Astrocyte of the hippocampus (primary cell): ENCODE measurements at regions not wholly inside any gene's neighbourhood (a gene's known extent, or its start where the extent isn't known, plus 50 kb on each side); places are given as distances from the start of the nearest gene placed in this dataset.
"Not testable (repeated sequence)": the region's sequence is repeated elsewhere in the genome, so short reads cannot be mapped to it uniquely, and the experiment has no call there.

ENCODE experiments used
- DNase-seq: peaks from one replicate; pipeline ENCODE4 v3.0.0; 2011; ENCODE audit warnings: low read depth, low spot score

DNA sequence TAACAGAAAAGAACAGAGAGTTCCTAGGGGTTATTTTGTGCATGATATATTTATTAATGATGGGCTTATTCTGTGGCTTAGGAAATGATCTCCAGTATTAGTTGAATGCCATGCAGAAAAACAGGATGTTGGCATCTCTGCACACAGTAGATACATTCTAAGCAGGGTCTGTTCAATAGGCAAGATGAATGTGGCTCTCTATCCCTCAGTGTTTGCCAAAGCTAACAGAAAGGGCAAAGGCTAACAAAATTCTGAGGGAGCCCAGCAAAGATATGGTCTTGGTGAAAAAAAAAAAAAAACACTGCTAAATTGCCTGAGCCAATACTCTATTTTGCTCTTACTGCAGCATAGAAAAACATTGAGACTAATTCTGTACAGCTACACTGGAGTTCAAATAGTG, 1095.8 kb downstream of the UQCRFS1 start:
- DNase-seq, result no peak

DNA sequence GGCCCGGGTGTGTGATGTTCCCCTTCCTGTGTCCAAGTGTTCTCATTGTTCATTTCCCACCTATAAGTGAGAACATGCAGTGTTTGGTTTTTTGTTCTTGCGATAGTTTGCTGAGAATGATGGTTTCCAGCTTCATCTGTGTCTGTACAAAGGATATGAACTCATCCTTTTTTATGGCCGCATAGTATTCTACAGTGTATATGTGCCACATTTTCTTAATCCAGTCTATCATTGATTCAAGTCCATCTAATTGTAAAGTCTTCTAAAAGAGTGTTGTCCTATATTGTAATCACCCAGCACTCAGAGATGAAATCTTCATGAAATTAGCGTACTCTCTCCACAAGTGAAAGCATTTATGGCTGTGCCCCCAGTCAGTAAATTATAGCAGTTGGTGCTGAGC, 1096.6 kb downstream of the UQCRFS1 start:
- not testable (repeated sequence) for DNase-seq

DNA sequence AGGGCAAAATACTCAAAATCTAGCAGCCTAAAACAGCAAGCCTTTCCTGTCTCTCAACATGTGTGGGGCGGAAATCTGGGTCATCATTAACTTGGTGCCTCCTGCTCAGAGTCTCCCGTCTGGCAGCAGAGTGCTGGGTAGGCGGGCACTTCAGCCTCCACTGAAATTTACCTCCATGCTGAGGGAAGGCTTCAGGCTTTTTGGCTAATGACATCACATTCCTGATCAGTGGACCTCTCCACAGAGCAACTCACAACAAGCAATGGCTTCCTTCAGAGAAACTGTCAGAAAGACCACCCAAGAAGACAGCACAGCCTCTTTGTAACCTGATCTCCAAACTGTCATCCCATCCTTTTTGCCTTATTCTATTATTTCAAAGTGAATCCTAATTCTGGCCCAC, 1109.0 kb downstream of the UQCRFS1 start:
- DNase-seq, result no peak

DNA sequence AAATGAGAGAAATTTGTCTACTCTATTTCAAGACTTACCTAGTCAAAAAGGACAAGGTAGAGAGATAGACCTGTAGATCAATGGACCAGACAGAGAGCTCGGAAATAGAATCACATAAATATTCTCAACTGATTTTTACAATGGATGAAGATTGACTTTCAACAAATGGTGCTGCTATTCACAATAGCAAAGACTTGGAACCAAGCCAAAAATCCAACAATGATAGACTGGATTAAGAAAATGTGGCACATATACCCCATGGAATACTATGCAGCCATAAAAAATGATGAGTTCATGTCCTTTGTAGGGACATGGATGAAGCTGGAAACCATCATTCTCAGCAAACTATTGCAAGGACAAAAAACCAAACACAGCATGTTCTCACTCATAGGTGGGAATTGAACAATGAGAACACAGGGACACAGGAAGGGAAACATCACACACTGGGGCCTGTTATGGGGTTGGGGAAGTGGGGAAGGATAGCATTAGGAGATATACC, 1128.2 kb downstream of the UQCRFS1 start:
- DNase-seq, result not testable (repeated sequence)

DNA sequence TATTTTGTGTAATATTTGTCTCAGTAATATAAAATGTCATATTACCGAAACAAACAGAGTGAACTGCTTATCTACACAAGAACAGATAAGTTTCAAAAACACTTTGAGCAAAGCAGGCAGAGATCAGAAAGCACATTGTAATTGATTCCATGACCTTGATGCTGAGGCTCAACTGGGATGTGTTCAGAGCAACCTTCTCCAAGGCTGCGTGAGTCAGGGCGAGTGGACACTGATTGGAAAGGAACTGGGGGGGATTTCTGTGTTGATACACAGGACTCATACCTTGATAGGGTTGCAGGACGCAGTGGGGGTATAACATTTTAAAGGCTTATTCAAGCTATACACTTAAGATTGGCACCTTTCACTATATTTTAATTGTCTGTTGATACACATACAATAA, 1136.3 kb downstream of the UQCRFS1 start:
- no peak for DNase-seq

DNA sequence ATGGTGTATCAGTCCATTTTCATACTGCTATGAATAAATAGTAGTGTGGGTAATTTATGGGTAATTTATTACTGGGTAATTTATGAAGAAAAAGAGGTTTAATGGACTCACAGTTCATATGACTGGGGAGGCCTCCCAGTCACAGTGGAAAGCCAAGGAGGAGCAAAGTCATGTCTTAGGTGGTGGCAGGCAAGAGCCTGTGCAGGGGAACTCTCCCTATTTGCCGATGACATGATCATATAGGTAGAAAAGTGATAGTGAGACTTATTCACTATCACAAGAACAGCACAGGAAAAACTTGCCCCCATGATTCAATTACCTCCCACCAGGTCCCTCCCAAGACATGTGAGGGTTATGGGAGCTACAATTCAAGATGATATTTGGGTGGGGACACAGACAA, 1137.7 kb downstream of the UQCRFS1 start:
- no peak for DNase-seq

DNA sequence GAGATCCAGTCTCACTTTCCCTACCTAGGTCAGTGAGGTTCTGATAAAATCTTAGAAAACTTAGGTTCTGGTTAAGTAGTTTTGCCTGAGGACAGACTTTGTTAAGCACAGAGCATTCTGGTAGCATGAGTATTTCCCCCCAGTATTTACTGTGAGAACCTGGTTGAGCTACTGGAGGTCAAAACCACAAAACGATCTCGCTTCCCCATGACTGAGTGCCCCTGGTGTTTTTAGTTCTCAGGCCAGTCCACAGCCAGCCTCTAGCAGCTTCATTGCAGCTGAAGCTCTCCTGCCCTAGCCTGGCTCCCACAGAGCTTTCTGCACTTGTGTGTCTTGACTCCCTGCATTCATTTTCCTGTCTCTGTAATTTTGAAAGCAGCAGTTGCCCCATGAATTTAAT, 1138.2 kb downstream of the UQCRFS1 start:
- DNase-seq, result peak; percentile 36

DNA sequence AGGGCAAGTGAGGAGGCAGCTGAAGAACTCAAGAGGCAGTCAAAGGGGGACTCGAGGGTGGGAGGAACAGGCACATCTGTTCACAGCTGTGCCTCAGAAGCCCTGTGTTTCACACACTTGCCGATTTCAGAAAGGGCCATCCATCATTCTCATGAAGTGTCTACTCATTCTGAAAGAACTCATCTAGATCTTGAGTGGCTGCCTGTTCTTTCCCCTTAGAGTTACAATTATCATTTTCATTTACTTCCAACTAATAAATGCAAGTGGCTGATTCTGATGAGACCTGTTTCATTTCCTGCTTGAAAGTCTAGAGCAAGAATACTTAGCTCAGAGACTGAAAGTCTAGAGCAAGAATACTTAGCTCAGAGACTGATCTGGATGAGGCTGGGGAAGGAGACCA, 1145.1 kb downstream of the UQCRFS1 start:
- DNase-seq, result no peak

DNA sequence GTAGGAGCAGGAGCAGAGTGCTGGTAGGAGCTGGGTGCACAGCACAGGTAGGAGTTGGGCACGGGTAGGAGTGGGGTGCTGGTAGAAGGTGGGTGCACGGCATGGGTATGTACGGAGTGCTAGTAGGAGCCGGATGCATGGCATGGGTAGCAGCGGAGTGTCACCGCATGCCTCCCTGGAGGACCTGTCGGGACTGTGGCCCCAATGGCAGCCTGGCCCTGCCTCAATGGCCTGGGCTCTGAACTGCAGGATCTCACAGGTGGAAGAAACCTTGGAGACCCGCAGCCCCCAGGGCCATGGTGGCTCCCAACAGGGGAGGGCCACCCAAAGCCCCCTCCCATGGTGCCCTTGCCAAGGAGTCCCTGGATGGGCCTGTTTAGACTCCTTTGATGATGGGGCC, 1146.0 kb downstream of the UQCRFS1 start:
- DNase-seq, result no peak

DNA sequence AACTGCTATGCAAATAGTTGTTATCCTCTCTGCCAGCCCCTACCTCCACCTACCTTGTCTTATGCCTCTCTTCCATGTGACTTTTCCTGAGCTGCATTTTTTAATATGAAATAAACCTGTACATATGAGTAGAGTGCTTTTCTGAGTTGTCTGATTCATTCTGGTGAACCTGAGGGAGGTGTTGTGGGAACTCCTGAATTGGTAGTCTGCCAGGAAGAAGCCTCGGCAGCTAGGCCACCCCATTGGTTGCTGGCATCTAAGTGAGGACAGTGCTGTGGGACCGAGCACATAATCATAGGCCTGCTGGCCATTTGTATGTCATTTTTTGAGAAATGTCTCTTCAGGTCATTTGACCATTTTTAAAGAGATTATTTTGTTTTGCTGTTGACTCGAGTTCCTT, 1146.8 kb downstream of the UQCRFS1 start:
- no peak for DNase-seq

DNA sequence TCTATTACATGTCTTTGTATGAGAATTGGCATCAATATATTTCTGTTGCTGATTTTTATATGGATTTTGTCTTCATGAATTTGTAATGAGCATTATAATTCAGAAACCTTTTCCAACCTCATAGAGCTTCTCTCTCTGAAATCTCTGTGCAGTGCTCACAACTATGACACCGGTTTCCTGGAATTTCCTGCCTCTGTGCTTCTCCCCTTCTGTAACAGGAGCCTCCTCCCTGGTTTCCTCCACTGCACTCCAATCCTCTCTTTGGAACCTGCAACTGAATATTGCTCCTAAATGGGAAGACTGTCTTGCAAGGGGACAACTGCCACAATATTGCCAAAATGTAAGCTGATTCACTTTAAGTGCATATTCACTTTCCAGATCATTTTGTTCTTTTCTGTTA, 1147.9 kb downstream of the UQCRFS1 start:
- DNase-seq, result peak; percentile 36

DNA sequence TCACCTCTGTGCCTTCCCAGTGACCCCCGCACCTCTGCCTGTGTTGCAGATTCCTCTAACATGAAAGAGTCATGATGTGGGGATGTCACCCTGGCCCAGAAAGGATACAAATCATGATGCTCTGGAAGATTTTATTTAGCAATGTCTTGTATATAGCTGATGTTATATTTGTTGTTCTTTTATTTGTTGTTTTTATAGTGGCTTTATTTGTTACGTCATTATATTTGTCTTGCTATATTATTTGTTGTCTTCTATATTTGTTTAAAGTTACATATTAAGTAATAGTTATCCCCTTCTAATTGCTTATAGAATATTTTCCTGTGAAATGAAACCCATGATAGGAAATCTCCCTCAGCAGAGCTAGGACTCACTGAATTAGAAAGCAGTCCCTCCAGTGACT, 1149.2 kb downstream of the UQCRFS1 start:
- no peak for DNase-seq

DNA sequence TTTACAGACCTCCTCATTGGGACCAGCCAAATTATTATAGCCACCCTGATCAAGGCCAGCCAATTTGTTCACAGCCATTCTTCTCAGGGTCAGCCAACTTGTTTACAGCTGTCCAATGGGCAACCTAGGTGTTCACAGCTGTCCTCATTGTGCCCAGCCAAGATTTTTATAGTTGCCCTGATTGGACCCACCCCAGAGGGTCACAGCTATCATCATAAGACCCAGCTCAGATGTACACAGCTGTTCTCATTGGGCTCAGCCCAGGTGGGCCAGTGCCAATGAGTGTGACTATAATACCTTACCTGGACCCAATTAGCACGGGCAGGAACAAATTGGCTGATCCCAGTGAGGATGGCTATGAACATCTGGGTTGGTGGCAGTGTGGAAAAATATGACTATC, 1151.8 kb downstream of the UQCRFS1 start:
- no peak for DNase-seq

DNA sequence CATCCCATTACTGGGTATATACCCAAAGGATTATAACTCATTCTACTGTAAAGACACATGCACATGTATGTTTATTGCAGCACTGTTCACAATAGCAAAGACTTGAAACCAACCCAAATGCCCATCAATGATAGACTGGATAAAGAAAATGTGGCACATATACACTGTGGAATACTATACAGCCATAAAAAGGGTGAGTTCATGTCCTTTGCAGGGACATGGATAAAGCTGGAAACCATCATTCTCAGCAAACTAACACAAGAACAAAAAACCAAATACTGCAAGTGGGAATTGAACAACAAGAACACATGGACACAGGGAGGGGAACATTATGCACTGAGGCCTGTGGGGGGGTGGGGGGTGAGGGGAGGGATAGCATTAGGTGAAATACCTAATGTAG, 1155.9 kb downstream of the UQCRFS1 start:
- DNase-seq, result not testable (repeated sequence)

DNA sequence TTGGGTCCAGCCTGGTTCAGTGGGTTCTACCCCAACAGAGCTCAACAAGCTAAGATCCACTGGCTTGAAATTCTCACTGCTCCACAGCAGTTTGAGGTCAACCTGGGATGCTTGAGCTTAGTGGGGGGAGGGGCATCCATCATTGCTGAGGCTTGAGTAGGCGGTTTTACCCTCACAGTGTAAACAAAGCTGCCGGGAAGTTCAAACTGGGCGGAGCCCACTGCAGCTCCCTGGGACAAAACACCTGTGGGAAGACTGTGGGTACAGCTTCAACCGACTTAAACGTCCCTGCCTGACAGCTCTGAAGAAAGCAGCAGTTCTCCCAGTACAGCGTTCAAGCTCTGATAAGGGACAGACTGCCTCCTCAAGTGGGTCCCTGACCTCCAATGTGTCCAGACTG, 1161.9 kb downstream of the UQCRFS1 start:
- no peak for DNase-seq

DNA sequence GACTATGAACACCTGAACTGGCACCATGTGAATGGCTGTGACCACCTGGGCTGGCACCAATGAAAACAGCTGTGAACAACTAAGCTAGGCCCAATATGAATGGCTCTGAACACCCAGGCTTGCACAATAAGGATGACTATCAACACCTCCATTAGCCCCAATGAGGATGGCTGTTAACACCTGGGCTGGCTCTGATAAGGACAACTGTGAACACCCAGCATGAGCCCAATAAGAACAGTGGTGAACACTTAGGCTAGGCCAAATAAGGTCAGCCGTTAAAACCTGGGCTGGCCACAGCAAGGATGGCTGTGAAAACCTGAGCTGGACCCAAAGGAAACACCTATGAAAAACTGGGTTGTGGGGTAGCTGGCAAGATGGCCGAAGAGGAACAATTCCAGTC, 1163.1 kb downstream of the UQCRFS1 start:
- no peak for DNase-seq

DNA sequence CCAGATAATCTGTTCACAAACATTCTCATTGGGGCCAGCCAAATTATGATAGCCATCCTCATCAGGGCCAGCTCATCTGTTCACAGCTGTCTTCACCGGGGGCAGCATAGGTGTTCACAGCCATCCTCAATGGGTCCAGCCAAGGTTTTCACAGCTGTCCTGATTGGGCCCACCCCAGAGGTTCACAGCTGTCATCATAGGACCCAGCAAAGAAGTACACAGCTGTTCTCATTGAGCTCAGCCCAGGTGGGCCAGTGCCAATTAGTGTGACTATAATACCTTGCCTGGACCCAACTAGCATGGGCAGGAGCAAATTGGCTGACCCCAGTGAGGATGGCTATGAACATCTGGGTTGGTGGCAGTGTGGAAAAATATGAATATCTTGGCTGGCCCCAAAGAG, 1166.0 kb downstream of the UQCRFS1 start:
- DNase-seq, result no peak

DNA sequence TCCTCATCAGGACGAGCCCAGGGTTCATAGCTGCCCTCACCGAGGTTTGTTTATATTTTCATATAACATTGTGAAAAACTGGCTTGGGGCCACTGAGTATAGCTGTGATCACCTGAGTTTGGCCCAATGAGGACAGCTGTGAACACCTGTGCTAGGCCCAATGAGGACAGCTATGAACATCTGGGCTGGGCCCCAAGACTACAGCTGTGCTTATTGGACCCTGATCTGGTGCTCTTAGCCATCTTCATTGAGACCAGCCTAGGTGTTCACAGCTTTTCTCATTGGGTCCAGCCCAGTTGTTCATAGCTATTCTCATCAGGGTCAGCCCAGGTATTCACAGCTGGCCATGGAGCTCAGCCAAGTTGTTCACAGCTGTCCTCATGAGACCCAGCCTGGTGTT, 1167.3 kb downstream of the UQCRFS1 start:
- no peak for DNase-seq

DNA sequence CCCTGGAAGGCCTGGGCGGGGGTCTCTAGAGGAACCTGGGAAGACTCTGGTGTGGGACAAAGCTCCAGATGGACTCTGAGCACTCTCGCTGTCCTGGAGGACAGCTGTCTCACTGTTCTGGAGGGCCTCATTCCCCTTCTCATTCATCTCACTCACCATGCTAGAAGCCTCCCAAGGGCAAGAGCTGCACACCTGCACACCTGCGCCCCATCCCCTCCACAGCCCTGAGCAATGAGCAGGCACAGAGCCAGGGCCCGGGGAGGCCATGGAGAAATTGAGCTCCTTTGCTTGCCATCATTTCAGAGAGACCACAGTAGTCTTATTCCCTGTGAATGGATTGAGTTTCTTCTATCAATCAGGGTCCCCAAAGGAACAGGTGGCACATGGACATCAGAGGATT, 1168.5 kb downstream of the UQCRFS1 start:
- DNase-seq, result no peak

DNA sequence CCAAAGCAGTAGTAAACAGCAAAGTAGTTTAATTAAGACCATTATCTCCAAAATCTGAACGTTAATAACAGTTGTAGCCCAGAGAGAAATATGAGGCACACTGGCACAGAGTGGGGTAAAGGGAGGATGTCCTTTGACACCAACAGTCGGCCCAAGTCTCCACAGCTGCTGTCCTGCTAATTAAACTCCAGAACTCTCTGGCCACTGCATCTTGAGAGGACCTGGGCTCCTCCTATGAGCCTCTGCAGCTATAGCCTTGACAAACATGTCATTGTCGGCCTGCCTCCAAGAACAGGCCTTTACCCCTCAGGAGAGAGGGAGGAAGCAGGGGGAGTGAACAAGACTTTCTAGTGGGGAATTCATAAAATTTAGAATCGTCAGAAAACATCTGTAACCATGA, 1170.4 kb downstream of the UQCRFS1 start:
- DNase-seq, result no peak

DNA sequence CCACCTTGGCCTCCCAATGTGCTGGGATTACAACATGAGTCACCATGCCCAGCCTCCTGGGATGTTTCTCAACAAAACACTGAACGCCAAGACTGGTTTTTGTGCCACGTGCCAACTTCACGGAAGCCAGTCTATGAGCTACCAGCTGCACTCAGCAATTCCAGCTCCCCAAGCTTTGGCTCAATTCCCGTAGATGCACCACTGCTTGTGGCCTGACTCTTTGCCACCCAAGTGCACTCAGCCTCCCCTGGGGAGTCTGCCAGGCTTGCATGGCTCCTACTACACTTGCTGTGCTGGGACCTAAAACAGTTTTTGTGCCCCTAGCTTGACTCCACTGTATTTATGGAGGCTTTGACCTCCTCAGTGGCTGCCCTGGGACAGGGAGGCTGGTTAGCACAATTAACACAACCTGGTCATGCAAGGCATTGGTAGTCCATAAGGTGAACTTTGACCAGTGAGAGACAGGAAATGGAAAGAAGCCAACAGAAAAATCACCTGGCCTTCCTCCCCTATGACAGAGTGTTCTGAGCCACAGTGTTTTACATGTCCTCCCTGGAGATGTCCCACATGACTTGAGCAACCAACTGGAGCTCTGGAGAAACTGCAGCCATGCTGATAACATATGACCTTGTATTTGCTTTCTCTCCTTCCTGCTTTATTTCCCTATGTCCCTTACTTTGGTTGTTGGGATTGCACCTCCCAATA, 1173.1 kb downstream of the UQCRFS1 start:
- DNase-seq, result peak; percentile 34

DNA sequence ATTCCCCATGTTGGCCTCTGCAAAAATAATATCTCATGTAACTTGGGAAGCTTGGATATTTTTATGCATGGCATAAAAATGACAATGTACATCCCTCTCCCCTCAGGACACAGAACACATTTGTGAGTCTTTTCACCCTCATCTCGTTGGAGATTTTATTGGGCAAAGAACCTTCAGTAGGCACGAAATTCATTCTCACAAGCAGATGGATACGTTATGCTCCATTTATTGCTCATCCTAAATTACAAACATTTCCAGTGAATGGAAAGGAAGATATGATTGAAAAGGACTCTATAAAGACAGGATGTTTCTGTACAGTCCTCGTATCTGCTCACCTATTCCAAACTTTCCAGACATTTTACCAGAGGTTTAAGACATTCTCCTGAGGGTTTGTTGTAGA, 1175.8 kb downstream of the UQCRFS1 start:
- no peak for DNase-seq

DNA sequence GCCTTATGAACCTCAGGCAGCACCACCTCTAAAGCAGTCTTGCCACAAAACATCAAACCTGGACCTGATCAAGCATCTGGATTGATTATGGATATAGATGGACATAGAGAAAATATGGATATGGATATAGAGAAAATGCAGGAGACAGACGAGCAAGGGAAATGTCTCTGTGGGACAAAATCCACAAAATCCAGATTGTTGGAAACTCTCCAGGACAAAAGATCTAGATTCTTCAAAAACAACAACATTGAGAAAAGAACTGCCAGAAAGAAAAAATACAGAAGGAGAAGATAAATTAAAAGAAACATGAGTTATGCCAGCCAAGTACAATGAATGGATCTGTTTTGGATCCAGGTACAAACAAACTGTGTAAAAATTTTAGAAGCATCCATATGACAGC, 1176.5 kb downstream of the UQCRFS1 start:
- DNase-seq, result no peak

DNA sequence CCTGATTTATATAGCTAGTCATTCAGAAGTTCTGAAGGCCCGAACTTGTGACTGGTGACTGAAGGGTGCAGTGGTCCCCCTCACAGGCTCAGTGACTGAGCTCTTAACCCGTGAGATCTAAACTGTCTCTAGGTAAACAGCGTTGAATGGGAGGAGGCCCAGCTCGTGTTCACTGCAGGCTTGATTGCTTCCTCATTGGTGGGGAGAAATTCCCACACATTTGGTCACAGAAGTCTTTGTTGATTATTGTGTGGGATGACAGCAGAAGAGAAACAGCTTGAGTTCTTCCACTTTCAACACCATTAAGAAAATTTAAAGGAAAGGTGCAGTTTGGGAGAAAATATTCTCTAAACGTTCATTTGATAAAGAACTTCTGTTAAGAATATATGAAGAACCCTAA, 1178.0 kb downstream of the UQCRFS1 start:
- no peak for DNase-seq
